Erythroblast (primary cell): ENCODE measurements at regions not wholly inside any gene's neighbourhood (a gene's known extent, or its start where the extent isn't known, plus 50 kb on each side); places are given as distances from the start of the nearest gene placed in this dataset.

ENCODE experiments used
- DNase-seq, 2 experiments: peaks; one replicate each; lab custom pipeline; 2025; lab: John Stamatoyannopoulos, UW
- GATA1 ChIP-seq: IDR thresholded peaks from 2 replicates; pipeline ENCODE4 v1.6.1; 2011; ENCODE audit warnings: low read depth, mild to moderate bottlenecking, control low read depth, low read length, moderate library complexity
- POLR2A ChIP-seq: IDR thresholded peaks from 2 replicates; pipeline ENCODE4 v1.6.1; 2011; ENCODE audit warnings: mild to moderate bottlenecking, low read length

GRCh38 chr9:120281665-120282064 lies 298.3 kb downstream of the CDK5RAP2 start:
- DNase-seq = no peak
- no peak for TF ChIP-seq GATA1
- TF ChIP-seq POLR2A = no peak

- DNase-seq = no peak
These were observed 312.0 kb downstream of the CDK5RAP2 start for GRCh38 chr9:120267929-120268328.

GRCh38 chr9:120265791-120266190 lies 314.2 kb downstream of the CDK5RAP2 start:
- no peak for DNase-seq
- TF ChIP-seq GATA1 = no peak
- TF ChIP-seq POLR2A = no peak

More at GRCh38 chr9:120267929-120268328, 312.0 kb downstream of the CDK5RAP2 start:
- TF ChIP-seq POLR2A (no peak), GATA1 (no peak)

- no peak for DNase-seq
- no peak for TF ChIP-seq POLR2A
- no peak for TF ChIP-seq GATA1
These were observed 315.4 kb downstream of the CDK5RAP2 start for GRCh38 chr9:120264528-120264927.

GRCh38 chr9:120263836-120264235 lies 316.1 kb downstream of the CDK5RAP2 start:
- TF ChIP-seq GATA1 (no peak), POLR2A (no peak)
- no peak for DNase-seq

GRCh38 chr9:120261419-120261818 lies 318.5 kb downstream of the CDK5RAP2 start:
- DNase-seq = no peak
- TF ChIP-seq GATA1 (no peak), POLR2A (no peak)

- TF ChIP-seq GATA1 (no peak), POLR2A (no peak)
- no peak for DNase-seq
These were observed 320.9 kb downstream of the CDK5RAP2 start for GRCh38 chr9:120259100-120259499.

GRCh38 chr9:120258096-120258495 lies 321.9 kb downstream of the CDK5RAP2 start:
- no peak for DNase-seq
- no peak for TF ChIP-seq POLR2A
- no peak for TF ChIP-seq GATA1

GRCh38 chr9:120257483-120257882 lies 322.5 kb downstream of the CDK5RAP2 start:
- TF ChIP-seq GATA1 (no peak), POLR2A (no peak)

GRCh38 chr9:120256146-120256545 lies 323.8 kb downstream of the CDK5RAP2 start:
- TF ChIP-seq GATA1 (no peak), POLR2A (no peak)
- DNase-seq = no peak

More at GRCh38 chr9:120257483-120257882, 322.5 kb downstream of the CDK5RAP2 start:
- no peak for DNase-seq

GRCh38 chr9:120252248-120252647 lies 327.7 kb downstream of the CDK5RAP2 start:
- no peak for TF ChIP-seq GATA1
- no peak for TF ChIP-seq POLR2A
- DNase-seq = no peak

GRCh38 chr9:120242116-120242811 lies 337.7 kb downstream of the CDK5RAP2 start:
- no peak for DNase-seq
- TF ChIP-seq GATA1 (no peak), POLR2A (no peak)

- DNase-seq = no peak
- TF ChIP-seq GATA1 (no peak), POLR2A (no peak)
These were observed 343.4 kb downstream of the CDK5RAP2 start for GRCh38 chr9:120236596-120236995.

- no peak for DNase-seq
- TF ChIP-seq GATA1 (no peak), POLR2A (no peak)
These were observed 344.9 kb downstream of the CDK5RAP2 start for GRCh38 chr9:120235081-120235480.

GRCh38 chr9:120230227-120230626 lies 349.7 kb downstream of the CDK5RAP2 start:
- no peak for DNase-seq
- TF ChIP-seq GATA1 (no peak), POLR2A (no peak)

- DNase-seq = no peak
- TF ChIP-seq POLR2A (no peak), GATA1 (no peak)
These were observed 358.1 kb downstream of the CDK5RAP2 start for GRCh38 chr9:120221844-120222243.
